OCI-LY3 (cell line): ENCODE measurements at regions not wholly inside any gene's neighbourhood (a gene's known extent, or its start where the extent isn't known, plus 50 kb on each side); places are given as distances from the start of the nearest gene placed in this dataset.

ENCODE experiments used
- H2AFZ ChIP-seq: fragments of 200-600, 300-600 bp; shearing (Covaris generic); 2 replicates; pipeline ENCODE4 v1.6.0; 2014; ENCODE audit warnings: antibody characterized with exemption, low read depth, low read length
- H3K27ac ChIP-seq: fragments of 200-600, 300-600 bp; sonication (generic); 2 replicates; pipeline ENCODE4 v1.5.1; 2014; ENCODE audit warnings: mild to moderate bottlenecking, low read length, moderate library complexity, mixed read lengths
- H3K27me3 ChIP-seq: fragments of 200-600, 300-600 bp; sonication (generic); 2 replicates; pipeline ENCODE4 v1.6.1; 2014; ENCODE audit warnings: low read depth, low read length, mixed read lengths
- H3K36me3 ChIP-seq: fragments of 200-600, 300-600 bp; sonication (generic); replicated peaks from 2 replicates; pipeline ENCODE3; 2014; ENCODE audit warnings: low read depth, low read length, mixed read lengths
- H3K4me1 ChIP-seq: fragments of 300-600, 200-600 bp; sonication (generic); 2 replicates; pipeline ENCODE4 v1.6.1; 2014; ENCODE audit warnings: low read length, mixed read lengths
- H3K4me2 ChIP-seq: fragments of 200-600, 300-600 bp; sonication (generic); 2 replicates; pipeline ENCODE4 v1.6.1; 2014; ENCODE audit warnings: low read length, mixed read lengths
- H3K4me3 ChIP-seq: fragments of 300-600, 200-600 bp; sonication (generic); 2 replicates; pipeline ENCODE4 v1.5.1; 2014; ENCODE audit warnings: antibody characterized with exemption, mild to moderate bottlenecking, low read length, moderate library complexity
- H3K79me2 ChIP-seq: fragments of 300-600, 200-600 bp; shearing (Covaris generic); 2 replicates; pipeline ENCODE4 v1.6.1; 2014; ENCODE audit warnings: mild to moderate bottlenecking, low read length, mixed read lengths
- H3K9ac ChIP-seq: fragments of 300-600, 200-600 bp; shearing (Covaris generic); 2 replicates; pipeline ENCODE4 v1.6.0; 2014; ENCODE audit warnings: mild to moderate bottlenecking, low read length, moderate library complexity
- H3K9me3 ChIP-seq: fragments of 200-600, 300-600 bp; shearing (Covaris generic); 2 replicates; pipeline ENCODE4 v1.6.1; 2014; ENCODE audit warnings: low read length, mixed read lengths; ENCODE audit not compliant: insufficient read depth
- H4K20me1 ChIP-seq: fragments of 200-600, 300-600 bp; sonication (generic); 2 replicates; pipeline ENCODE4 v1.6.1; 2016; ENCODE audit warnings: low read length, mixed read lengths; ENCODE audit not compliant: insufficient read depth
- CTCF ChIP-seq: fragments of 200-600, 300-600 bp; sonication (generic); IDR thresholded peaks from 2 replicates; pipeline ENCODE4 v1.5.1; 2014; ENCODE audit warnings: antibody characterized with exemption, low read length, low read depth
- EZH2phosphoT487 ChIP-seq: fragments of 200-600 bp; shearing (Covaris generic); IDR thresholded peaks from 2 replicates; pipeline ENCODE4 v1.6.1; 2018; ENCODE audit warnings: antibody characterized with exemption, mixed run types, low read depth

GRCh38 chr1:235013512-235013911, 115.1 kb downstream of the TOMM20 start:
- Histone ChIP-seq H3K4me1 (peaks cover 93% of the 10 kb centered on the region), H2AFZ (no peak overlapping the region), H3K27ac (peak overlapping the region; percentile 96)

GRCh38 chr1:235012436-235013210, 116.0 kb downstream of the TOMM20 start:
- peaks cover 93% of the 10 kb centered on the region for H3K4me1 ChIP-seq
- peak overlapping the region; percentile 57 for H3K4me2 ChIP-seq
- peak overlapping the region; percentile 74 for H3K9ac ChIP-seq

More at GRCh38 chr1:235013512-235013911, 115.1 kb downstream of the TOMM20 start:
- Histone ChIP-seq H3K4me3 (no peak overlapping the region), H3K27me3 (no peaks in the 10 kb centered on the region), H3K4me2 (peak overlapping the region; percentile 57; the same call in 1 of the 2 replicates), H3K36me3 (no peaks in the 10 kb centered on the region), H3K79me2 (no peaks in the 10 kb centered on the region), H3K9ac (peak overlapping the region; percentile 74; the same call in 1 of the 2 replicates), H3K9me3 (no peaks in the 10 kb centered on the region), H4K20me1 (no peaks in the 10 kb centered on the region)
- TF ChIP-seq EZH2phosphoT487 = no peak
- no peak for TF ChIP-seq CTCF

GRCh38 chr1:235011599-235012435, 116.8 kb downstream of the TOMM20 start:
- Histone ChIP-seq H3K79me2 (no peaks in the 10 kb centered on the region), H3K4me1 (peaks cover 90% of the 10 kb centered on the region)

More at GRCh38 chr1:235012436-235013210, 116.0 kb downstream of the TOMM20 start:
- TF ChIP-seq EZH2phosphoT487 = no peak
- TF ChIP-seq CTCF = no peak
- peak overlapping the region; percentile 96 for H3K27ac ChIP-seq
- H4K20me1 ChIP-seq = no peaks in the 10 kb centered on the region
- no peak overlapping the region for H2AFZ ChIP-seq
- no peaks in the 10 kb centered on the region for H3K27me3 ChIP-seq
- H3K36me3 ChIP-seq = peaks cover 8% of the 10 kb centered on the region
- H3K4me3 ChIP-seq = peak overlapping the region; percentile 40
- H3K79me2 ChIP-seq = no peaks in the 10 kb centered on the region
- peaks cover 6% of the 10 kb centered on the region; the same call in 1 of the 2 replicates for H3K9me3 ChIP-seq

More at GRCh38 chr1:235011599-235012435, 116.8 kb downstream of the TOMM20 start:
- no peak for TF ChIP-seq CTCF
- peak; percentile 93 for TF ChIP-seq EZH2phosphoT487
- Histone ChIP-seq H3K4me3 (peak overlapping the region; percentile 68), H3K27ac (peak overlapping the region; percentile 96), H2AFZ (no peak overlapping the region), H3K36me3 (peaks cover 11% of the 10 kb centered on the region), H3K9ac (peak overlapping the region; percentile 80), H3K27me3 (no peaks in the 10 kb centered on the region), H3K9me3 (peaks cover 7% of the 10 kb centered on the region; the same call in 1 of the 2 replicates), H4K20me1 (no peaks in the 10 kb centered on the region), H3K4me2 (peak overlapping the region; percentile 91)
